Astrocyte (in vitro differentiated cells and primary cell): ENCODE measurements at regions not wholly inside any gene's neighbourhood (a gene's known extent, or its start where the extent isn't known, plus 50 kb on each side); places are given as distances from the start of the nearest gene placed in this dataset.

Experiments used
- DNase-seq: peaks from one replicate; pipeline ENCODE4 v3.0.0-alpha.2; 2010; ENCODE audit warnings: low read depth
- FAIRE-seq: peaks from 2 replicates; lab custom pipeline; 2011; peaks lifted over from hg19 to GRCh38; lab: Jason Lieb, UNC
- H2AFZ ChIP-seq: 2 replicates; pipeline ENCODE4 v1.6.0; 2012; ENCODE audit warnings: low read depth, low read length, inconsistent platforms
- H3K27ac ChIP-seq: 2 replicates; pipeline ENCODE4 v1.5.1; 2011; ENCODE audit warnings: low read depth, low read length, inconsistent platforms
- H3K27me3 ChIP-seq: 2 replicates; pipeline ENCODE4 v1.6.0; 2011; ENCODE audit warnings: low read length, inconsistent platforms; ENCODE audit not compliant: insufficient read depth
- H3K36me3 ChIP-seq: 2 replicates; pipeline ENCODE4 v1.5.1; 2011; ENCODE audit warnings: low read length, inconsistent platforms; ENCODE audit not compliant: insufficient read depth
- H3K4me1 ChIP-seq: 2 replicates; pipeline ENCODE4 v1.5.1; 2011; ENCODE audit warnings: low read length, inconsistent platforms; ENCODE audit not compliant: insufficient read depth
- H3K4me2 ChIP-seq: 2 replicates; pipeline ENCODE4 v1.6.0; 2012; ENCODE audit warnings: low read length, inconsistent platforms
- H3K4me3 ChIP-seq: 2 replicates; pipeline ENCODE4 v1.5.1; 2011; ENCODE audit warnings: low read depth, mild to moderate bottlenecking, low read length, inconsistent platforms; ENCODE audit not compliant: insufficient read depth
- H3K79me2 ChIP-seq: 2 replicates; pipeline ENCODE4 v1.6.0; 2012; ENCODE audit warnings: mild to moderate bottlenecking, low read length, inconsistent platforms; ENCODE audit not compliant: insufficient read depth
- H3K9ac ChIP-seq: 2 replicates; pipeline ENCODE4 v1.6.0; 2012; ENCODE audit warnings: mild to moderate bottlenecking, low read length, inconsistent platforms
- H3K9me3 ChIP-seq: 2 replicates; pipeline ENCODE4 v1.5.1; 2012; ENCODE audit warnings: low read depth, mild to moderate bottlenecking, low read length, inconsistent platforms; ENCODE audit not compliant: insufficient read depth
- H4K20me1 ChIP-seq: 2 replicates; pipeline ENCODE4 v1.6.0; 2012; ENCODE audit warnings: low read length, inconsistent platforms; ENCODE audit not compliant: insufficient read depth
- H3K27ac Mint-ChIP-seq: one replicate; pipeline ENCODE4 v1.8.0; 2021; ENCODE audit warnings: mild to moderate bottlenecking, mixed read lengths; ENCODE audit not compliant: unreplicated experiment
- H3K27me3 Mint-ChIP-seq: one replicate; pipeline ENCODE4 v1.8.0; 2021; ENCODE audit warnings: low read depth, mixed read lengths; ENCODE audit not compliant: unreplicated experiment
- H3K36me3 Mint-ChIP-seq: one replicate; pipeline ENCODE4 v1.8.0; 2021; ENCODE audit warnings: low read depth, mixed read lengths; ENCODE audit not compliant: unreplicated experiment
- H3K4me1 Mint-ChIP-seq: one replicate; pipeline ENCODE4 v1.8.0; 2021; ENCODE audit warnings: low read depth, mixed read lengths; ENCODE audit not compliant: unreplicated experiment
- H3K4me3 Mint-ChIP-seq: one replicate; pipeline ENCODE4 v1.8.0; 2021; ENCODE audit warnings: mild to moderate bottlenecking, moderate library complexity, mixed read lengths; ENCODE audit not compliant: unreplicated experiment
- H3K9me3 Mint-ChIP-seq: one replicate; pipeline ENCODE4 v1.8.0; 2021; ENCODE audit warnings: mild to moderate bottlenecking, mixed read lengths; ENCODE audit not compliant: unreplicated experiment
- CTCF ChIP-seq: IDR thresholded peaks from 2 replicates; pipeline ENCODE4 v1.5.1; 2011; ENCODE audit warnings: low read depth, mild to moderate bottlenecking, inconsistent platforms, low read length, moderate library complexity; ENCODE audit not compliant: insufficient read depth
- EZH2 ChIP-seq: IDR thresholded peaks from 2 replicates; pipeline ENCODE4 v1.6.1; 2012; ENCODE audit warnings: mild to moderate bottlenecking, low read length, inconsistent platforms; ENCODE audit not compliant: insufficient read depth

- Mint-ChIP-seq H3K9me3 (no peaks in the 10 kb centered on the region), H3K36me3 (no peaks in the 10 kb centered on the region), H3K27me3 (no peaks in the 10 kb centered on the region), H3K4me3 (no peak overlapping the region), H3K27ac (no peak overlapping the region), H3K4me1 (peaks cover 11% of the 10 kb centered on the region)
- Histone ChIP-seq H3K36me3 (no peaks in the 10 kb centered on the region), H3K79me2 (no peaks in the 10 kb centered on the region), H3K27me3 (no peaks in the 10 kb centered on the region), H3K9ac (no peak overlapping the region), H3K4me3 (no peak overlapping the region), H4K20me1 (no peaks in the 10 kb centered on the region), H3K27ac (no peak overlapping the region), H3K9me3 (no peaks in the 10 kb centered on the region), H2AFZ (no peak overlapping the region), H3K4me1 (peaks cover 9% of the 10 kb centered on the region), H3K4me2 (no peak overlapping the region)
- FAIRE-seq (no peak), DNase-seq (no peak)
- TF ChIP-seq CTCF = no peak
- no peak for TF ChIP-seq EZH2
These were observed 856.7 kb upstream of the GOT2 start for GRCh38 chr16:59590845-59591244.

- no peaks in the 10 kb centered on the region for H3K4me1 Mint-ChIP-seq
- TF ChIP-seq EZH2 = no peak
- no peak for TF ChIP-seq CTCF
- no peak overlapping the region for H2AFZ ChIP-seq
- FAIRE-seq = no peak
- H3K36me3 ChIP-seq = no peaks in the 10 kb centered on the region
- H3K4me3 ChIP-seq = no peak overlapping the region
- H3K27ac Mint-ChIP-seq = no peak overlapping the region
- peaks cover 2% of the 10 kb centered on the region for H3K9me3 Mint-ChIP-seq
- no peak for DNase-seq
- H3K36me3 Mint-ChIP-seq = no peaks in the 10 kb centered on the region
- no peaks in the 10 kb centered on the region for H4K20me1 ChIP-seq
- H3K27me3 Mint-ChIP-seq = no peaks in the 10 kb centered on the region
- no peaks in the 10 kb centered on the region for H3K9me3 ChIP-seq
- no peaks in the 10 kb centered on the region for H3K27me3 ChIP-seq
- no peak overlapping the region for H3K4me2 ChIP-seq
- H3K27ac ChIP-seq = no peak overlapping the region
- no peaks in the 10 kb centered on the region for H3K79me2 ChIP-seq
- H3K4me3 Mint-ChIP-seq = no peak overlapping the region
- no peak overlapping the region for H3K9ac ChIP-seq
- H3K4me1 ChIP-seq = no peaks in the 10 kb centered on the region
These were observed 852.2 kb upstream of the GOT2 start for GRCh38 chr16:59586331-59586730.

GRCh38 chr16:59574296-59574695, 840.2 kb upstream of the GOT2 start:
- Histone ChIP-seq H3K79me2 (no peaks in the 10 kb centered on the region), H3K36me3 (no peaks in the 10 kb centered on the region), H3K9me3 (no peaks in the 10 kb centered on the region), H3K27ac (peak overlapping the region; percentile 83), H3K27me3 (no peaks in the 10 kb centered on the region), H3K4me3 (no peak overlapping the region), H4K20me1 (no peaks in the 10 kb centered on the region), H3K4me1 (peaks cover 9% of the 10 kb centered on the region), H2AFZ (no peak overlapping the region), H3K9ac (peak overlapping the region; percentile 59), H3K4me2 (peak overlapping the region; percentile 63)
- DNase-seq (no peak), FAIRE-seq (no peak)
- Mint-ChIP-seq H3K4me3 (no peak overlapping the region), H3K36me3 (no peaks in the 10 kb centered on the region), H3K27ac (peak overlapping the region; percentile 92), H3K9me3 (no peaks in the 10 kb centered on the region), H3K4me1 (peaks cover 16% of the 10 kb centered on the region), H3K27me3 (no peaks in the 10 kb centered on the region)
- no peak for TF ChIP-seq EZH2
- TF ChIP-seq CTCF = no peak
